Kidney (tissue), 13 donors: ENCODE measurements at regions not wholly inside any gene's neighbourhood (a gene's known extent, or its start where the extent isn't known, plus 50 kb on each side); places are given as distances from the start of the nearest gene placed in this dataset.

ENCODE experiments used
- DNase-seq, 5 donors: peaks; one replicate each; pipeline ENCODE4 v3.0.0-alpha.2; 2013 to 2020
- FAIRE-seq: peaks from 2 replicates; lab custom pipeline; 2012; peaks lifted over from hg19 to GRCh38; lab: Jason Lieb, UNC
- H3K27ac ChIP-seq, 2 donors: one replicate each; pipeline ENCODE4 v1.7.0; 2013; ENCODE audit warnings: low read depth in 2 of 2, low read length in 2 of 2, inconsistent platforms in 1 of 2
- H3K27me3 ChIP-seq: one replicate; pipeline ENCODE4 v1.7.1; 2013; ENCODE audit warnings: low read length, inconsistent platforms; ENCODE audit not compliant: control insufficient read depth, insufficient read depth
- H3K36me3 ChIP-seq, 3 donors: one replicate each; pipeline versions ENCODE4 v1.7.0 to v1.7.1; 2013; ENCODE audit warnings: low read length in 3 of 3, control low read depth in 1 of 3, inconsistent platforms in 1 of 3; ENCODE audit not compliant: insufficient read depth in 3 of 3, control insufficient read depth in 2 of 3
- H3K4me1 ChIP-seq, 3 donors: one replicate each; pipeline versions ENCODE4 v1.7.0 to v1.7.1; 2013; ENCODE audit warnings: low read length in 3 of 3, inconsistent platforms in 1 of 3, low read depth in 1 of 3; ENCODE audit not compliant: control insufficient read depth in 2 of 3, insufficient read depth in 2 of 3
- H3K4me3 ChIP-seq, 3 donors: one replicate each; pipeline versions ENCODE4 v1.7.0 to v1.8.1; 2013; ENCODE audit warnings: low read length in 3 of 3, control low read depth in 1 of 3, inconsistent platforms in 1 of 3
- H3K9ac ChIP-seq, 3 donors: one replicate each; pipeline versions ENCODE4 v1.7.0 to v1.7.1; 2013; ENCODE audit warnings: low read length in 3 of 3, control low read depth in 1 of 3, inconsistent platforms in 1 of 3
- H3K9me3 ChIP-seq, 3 donors: one replicate each; pipeline versions ENCODE4 v1.7.0 to v1.7.1; 2013; ENCODE audit warnings: low read length in 3 of 3, control low read depth in 1 of 3, inconsistent platforms in 1 of 3; ENCODE audit not compliant: control insufficient read depth in 2 of 3, insufficient read depth in 1 of 3
- intact Hi-C: fragments of 100-400 bp; cut with DNase I; formaldehyde crosslinking; loops from one replicate; pipeline ENCODE4 v1.11.1; 2022
- TF ChIP-seq, protein P1 (sequence below): IDR thresholded peaks from 3 replicates; pipeline ENCODE4 v1.5.1; 2012; ENCODE audit warnings: mild to moderate bottlenecking, moderate library complexity, borderline replicate concordance; ENCODE audit not compliant: insufficient read depth; ENCODE audit errors: extremely low read depth
- donor health status: control.
- donor health status: control.
- donor health status: control.
- donor health status: control.
- donor health status: control.
- donor health status: DM: yes; HTN: yes; CAD: no.
- donor health status: Normal renal cell carcinoma (clear cell type).

DNA sequence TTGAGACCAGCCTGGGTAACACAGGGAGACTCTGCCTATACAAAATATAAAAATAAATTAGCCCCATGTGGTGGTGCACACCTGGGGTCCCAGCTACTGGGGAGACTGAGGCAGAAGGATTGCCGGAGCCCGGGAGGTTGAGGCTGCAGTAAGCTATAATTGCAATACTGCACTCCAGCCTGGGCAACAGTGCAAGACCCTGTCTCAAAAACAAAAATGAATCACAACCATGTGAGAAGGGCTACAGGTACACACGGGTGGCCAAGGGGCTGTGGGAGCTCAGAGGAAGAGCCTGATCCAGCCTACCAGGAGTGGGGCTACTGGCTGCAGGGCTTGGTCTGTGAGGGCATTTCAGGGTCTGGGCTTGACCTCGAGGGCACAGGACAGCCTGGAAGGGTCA, 55.2 kb upstream of the STXBP1 start:
- no peak overlapping the region for H3K4me3 ChIP-seq
- intact Hi-C loops = no loop called here
- H3K4me1 ChIP-seq = peaks cover 4 to 46% (median 31%) of the 10 kb centered on the region in 3 donors
- H3K27ac ChIP-seq = peak overlapping the region; percentile 23 to 40
- FAIRE-seq (no peak), DNase-seq (no peak)
- peaks cover 0 to 8% (median 0%) of the 10 kb centered on the region in 3 donors for H3K36me3 ChIP-seq
- no peaks in the 10 kb centered on the region for H3K9me3 ChIP-seq
- TF ChIP-seq, protein P1, sequence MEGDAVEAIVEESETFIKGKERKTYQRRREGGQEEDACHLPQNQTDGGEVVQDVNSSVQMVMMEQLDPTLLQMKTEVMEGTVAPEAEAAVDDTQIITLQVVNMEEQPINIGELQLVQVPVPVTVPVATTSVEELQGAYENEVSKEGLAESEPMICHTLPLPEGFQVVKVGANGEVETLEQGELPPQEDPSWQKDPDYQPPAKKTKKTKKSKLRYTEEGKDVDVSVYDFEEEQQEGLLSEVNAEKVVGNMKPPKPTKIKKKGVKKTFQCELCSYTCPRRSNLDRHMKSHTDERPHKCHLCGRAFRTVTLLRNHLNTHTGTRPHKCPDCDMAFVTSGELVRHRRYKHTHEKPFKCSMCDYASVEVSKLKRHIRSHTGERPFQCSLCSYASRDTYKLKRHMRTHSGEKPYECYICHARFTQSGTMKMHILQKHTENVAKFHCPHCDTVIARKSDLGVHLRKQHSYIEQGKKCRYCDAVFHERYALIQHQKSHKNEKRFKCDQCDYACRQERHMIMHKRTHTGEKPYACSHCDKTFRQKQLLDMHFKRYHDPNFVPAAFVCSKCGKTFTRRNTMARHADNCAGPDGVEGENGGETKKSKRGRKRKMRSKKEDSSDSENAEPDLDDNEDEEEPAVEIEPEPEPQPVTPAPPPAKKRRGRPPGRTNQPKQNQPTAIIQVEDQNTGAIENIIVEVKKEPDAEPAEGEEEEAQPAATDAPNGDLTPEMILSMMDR = no peak
- peak overlapping the region in 1 of 3 donors; percentile 40 for H3K9ac ChIP-seq
- no peaks in the 10 kb centered on the region for H3K27me3 ChIP-seq

DNA sequence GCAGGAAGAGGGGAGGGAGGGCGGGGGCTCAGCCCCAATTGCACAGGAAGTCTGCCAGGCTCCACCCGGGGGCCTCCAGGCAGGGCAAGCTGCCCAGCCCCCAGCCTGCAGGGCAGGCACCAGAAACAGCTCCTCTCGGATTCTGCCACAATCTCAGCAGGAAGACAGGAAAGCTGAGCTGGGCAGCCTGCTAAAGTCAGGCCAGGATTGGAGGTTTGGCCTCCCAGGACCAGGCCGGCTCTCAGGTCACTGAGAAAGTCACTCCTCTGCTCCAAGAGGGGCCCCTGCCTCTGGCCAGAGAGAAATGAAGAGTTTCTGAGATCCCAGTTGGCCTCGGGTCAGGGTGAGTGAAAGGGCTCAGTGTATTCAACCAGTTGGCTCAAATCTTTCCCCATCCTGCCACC, 54.6 kb upstream of the STXBP1 start:
- FAIRE-seq = no peak
- TF ChIP-seq, protein P1 = no peak

DNA sequence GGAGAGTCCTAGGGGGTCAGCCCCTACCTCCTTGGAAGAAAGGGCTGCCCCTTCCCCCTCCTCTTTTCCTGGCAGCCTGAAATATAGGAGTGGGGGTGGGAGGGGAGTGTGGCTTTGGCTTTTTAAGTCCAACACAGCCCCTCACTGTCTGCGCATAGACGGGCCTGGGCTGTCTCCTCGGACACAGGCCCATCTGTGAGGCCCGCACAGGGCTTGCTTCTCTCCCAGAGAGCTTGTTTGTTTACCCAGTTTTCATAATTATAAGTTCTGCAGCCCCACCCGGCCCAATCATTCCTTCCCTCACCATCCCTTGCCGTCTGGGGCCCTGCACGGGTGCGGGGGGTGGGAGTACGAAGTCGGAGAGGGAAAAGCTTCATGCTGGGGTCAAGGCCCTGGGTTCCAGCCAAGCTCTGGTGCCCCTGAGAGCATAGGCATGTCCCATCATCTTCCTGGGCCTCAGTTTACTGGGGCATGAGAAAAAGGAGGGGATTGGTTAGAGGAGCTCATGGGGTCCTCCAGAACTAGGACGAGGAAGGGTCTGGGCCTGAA, 54.0 kb upstream of the STXBP1 start:
- H3K9ac ChIP-seq = peak overlapping the region in 1 of 3 donors; percentile 75
- peak in 2 of 5 donors; percentile 59 to 63 for DNase-seq
- intact Hi-C loops = no loop called here
- H3K36me3 ChIP-seq = peaks cover 0 to 8% (median 0%) of the 10 kb centered on the region in 3 donors
- peaks cover 4 to 55% (median 37%) of the 10 kb centered on the region in 3 donors for H3K4me1 ChIP-seq
- H3K27me3 ChIP-seq = no peaks in the 10 kb centered on the region
- FAIRE-seq = no peak
- H3K27ac ChIP-seq = peak overlapping the region; percentile 16 to 40
- no peak overlapping the region for H3K4me3 ChIP-seq
- H3K9me3 ChIP-seq = no peaks in the 10 kb centered on the region
- TF ChIP-seq, protein P1 = no peak

More for the DNA sequence above, 54.6 kb upstream of the STXBP1 start:
- H3K9ac ChIP-seq = peak overlapping the region in 1 of 3 donors; percentile 75
- peak overlapping the region; percentile 23 to 40 for H3K27ac ChIP-seq
- peak in 2 of 5 donors; percentile 56 to 78 for DNase-seq
- intact Hi-C loops = no loop called here
- H3K4me3 ChIP-seq = no peak overlapping the region
- no peaks in the 10 kb centered on the region for H3K27me3 ChIP-seq
- peaks cover 4 to 49% (median 34%) of the 10 kb centered on the region in 3 donors for H3K4me1 ChIP-seq
- peaks cover 0 to 8% (median 0%) of the 10 kb centered on the region in 3 donors for H3K36me3 ChIP-seq
- H3K9me3 ChIP-seq = no peaks in the 10 kb centered on the region
